ENCODE measurements at regions not wholly inside any gene's neighbourhood (a gene's known extent, or its start where the extent isn't known, plus 50 kb on each side); places are given as distances from the start of the nearest gene placed in this dataset.

DNA sequence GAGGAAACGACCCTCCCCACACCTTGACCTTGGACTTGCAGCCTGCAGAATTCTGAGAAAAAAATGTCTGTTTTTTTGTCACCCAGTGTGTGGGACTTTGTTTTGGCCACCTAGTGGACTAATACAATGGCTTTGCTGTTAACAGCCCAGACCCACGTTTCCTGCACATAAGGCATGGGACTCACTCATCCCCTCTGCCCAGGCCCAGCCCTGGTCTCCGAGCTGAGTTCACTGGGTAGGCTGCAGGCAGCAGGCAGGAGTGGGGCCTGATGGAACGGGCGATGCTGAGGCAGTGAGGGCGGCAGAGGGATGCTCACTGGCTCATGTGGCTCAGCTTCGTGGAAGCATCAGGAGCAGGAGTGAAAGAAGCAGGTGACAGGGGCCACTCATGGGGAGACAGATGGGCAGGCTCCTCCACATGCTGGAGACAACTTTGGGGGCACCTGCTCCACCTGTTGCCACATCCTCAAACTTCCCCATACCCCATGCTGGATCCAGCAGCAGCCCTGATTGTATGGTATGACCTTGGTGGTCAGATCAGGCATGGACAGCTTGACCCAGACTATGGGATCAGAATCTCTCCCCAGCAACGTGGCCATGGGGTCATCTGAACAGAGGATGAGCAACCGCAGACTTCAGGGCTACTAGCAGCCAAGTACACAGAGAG lies 65.8 kb upstream of the ANTXRL start:
- H3K27me3 ChIP-seq (ENCODE audit: control insufficient read depth in 2 of 2, insufficient read depth in 2 of 2, low read length in 2 of 2): no peaks in the 10 kb centered on the region; a peak in 1 of 5 replicates
- intact Hi-C loops (cut with micrococcal nuclease): no loop called here
- no peak overlapping the region for H3K27ac ChIP-seq (ENCODE audit: extremely low read depth, low read depth, low read length)
- H3K4me2 ChIP-seq (ENCODE audit: insufficient read depth, low read length): no peak overlapping the region
- no TSS peak for BruUV-seq (replicated peaks)
- ChIA-PET CTCF (ENCODE audit: low intra/inter-chr PET ratio) (no interaction called here), POLR2A (interaction anchor here (1.2 kb wide), 1 partner anchor 8 kb away, joined by 4 read pairs; no protein-coding TSS in a partner anchor)
- no peaks in the 10 kb centered on the region for H4K20me1 ChIP-seq (replicated peaks; ENCODE audit: control insufficient read depth, insufficient read depth, low read length)
- no peak overlapping the region for H3K9ac ChIP-seq (ENCODE audit: insufficient read depth in 1 of 2, low read depth in 2 of 2, low read length in 2 of 2)
- ATAC-seq (peak; percentile 48), FAIRE-seq (no peak), DNase-seq (ENCODE audit: extremely low read depth in 1 of 4, low spot score in 3 of 4) (peak in 3 of 4 experiments; percentile 18 to 38 (median 37))
- H3K4me1 ChIP-seq (replicated peaks in 1 of 2; ENCODE audit: control insufficient read depth in 2 of 2, insufficient read depth in 2 of 2, low read length in 2 of 2): peaks cover 24 to 30% of the 10 kb centered on the region in 2 experiments
- no peak overlapping the region for H3K4me3 ChIP-seq
- H3K79me2 ChIP-seq (ENCODE audit: control insufficient read depth, insufficient read depth, low read length): no peaks in the 10 kb centered on the region
- 18% methylated on average over 9 of the region's 9 CpGs for WGBS (ENCODE audit: insufficient coverage, low coverage, missing lambda C conversion rate)
- peaks cover 2% of the 10 kb centered on the region; the same call in 1 of the 2 replicates for H3K9me3 ChIP-seq (replicated peaks; ENCODE audit: control insufficient read depth, insufficient read depth, low read depth, low read length)
- peak overlapping the region; percentile 62 for H2AFZ ChIP-seq (ENCODE audit: low read depth, low read length)
- H3K36me3 ChIP-seq (ENCODE audit: control insufficient read depth, insufficient read depth, low read length): no peaks in the 10 kb centered on the region
- H3K9me1 ChIP-seq (ENCODE audit: control insufficient read depth, insufficient read depth, low read length): peaks cover 6% of the 10 kb centered on the region
- in situ Hi-C loops (cut with MboI): no loop called here
- TF ChIP-seq SAP30 (IDR thresholded peaks at IDR 0.05; ENCODE audit: borderline replicate concordance, insufficient read depth, low read depth, low read length, poor library complexity, severe bottlenecking) (no peak), FOXP1 (CRISPR knock-in tag; IDR thresholded peaks at IDR 0.05) (peak; percentile 35; the same call in 1 of the 2 replicates), ZNF699 (CRISPR knock-in tag; IDR thresholded peaks at IDR 0.05; ENCODE audit: insufficient replicate concordance) (no peak), NR2C1 (IDR thresholded peaks at IDR 0.05) (no peak), NR2C1 (tag; IDR thresholded peaks at IDR 0.05) (no peak), ZNF384 (IDR thresholded peaks at IDR 0.05; ENCODE audit: low read depth, low read length) (0 out of 2 replicates have a peak, but pooled peaks have one; percentile 58), BCL6 (CRISPR knock-in tag; IDR thresholded peaks at IDR 0.05) (no peak), ERF (CRISPR knock-in tag; IDR thresholded peaks at IDR 0.05) (no peak), CTCF (IDR thresholded peaks at IDR 0.05 in 2 of 3, conservative IDR thresholded peaks at IDR 0.05 in 1 of 3; ENCODE audit: insufficient read depth in 2 of 3, low read depth in 1 of 3, low read length in 3 of 3) (peak; percentile 17 to 56 (median 52); a peak in 4 of 6 replicates), ZKSCAN1 (IDR thresholded peaks at IDR 0.05; ENCODE audit: low read depth, low read length) (no peak), DDX20 (tag; IDR thresholded peaks at IDR 0.05; ENCODE audit: low read depth) (no peak), HBP1 (CRISPR knock-in tag; IDR thresholded peaks at IDR 0.05) (no peak), GABPB1 (CRISPR knock-in tag; IDR thresholded peaks at IDR 0.05) (no peak), SP1 (CRISPR knock-in tag; IDR thresholded peaks at IDR 0.05) (no peak)
- TF ChIP-seq, protein P1, sequence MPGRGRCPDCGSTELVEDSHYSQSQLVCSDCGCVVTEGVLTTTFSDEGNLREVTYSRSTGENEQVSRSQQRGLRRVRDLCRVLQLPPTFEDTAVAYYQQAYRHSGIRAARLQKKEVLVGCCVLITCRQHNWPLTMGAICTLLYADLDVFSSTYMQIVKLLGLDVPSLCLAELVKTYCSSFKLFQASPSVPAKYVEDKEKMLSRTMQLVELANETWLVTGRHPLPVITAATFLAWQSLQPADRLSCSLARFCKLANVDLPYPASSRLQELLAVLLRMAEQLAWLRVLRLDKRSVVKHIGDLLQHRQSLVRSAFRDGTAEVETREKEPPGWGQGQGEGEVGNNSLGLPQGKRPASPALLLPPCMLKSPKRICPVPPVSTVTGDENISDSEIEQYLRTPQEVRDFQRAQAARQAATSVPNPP (IDR thresholded peaks at IDR 0.05; ENCODE audit: borderline replicate concordance, insufficient read depth, insufficient read length): no peak
- TF ChIP-seq, protein P2, sequence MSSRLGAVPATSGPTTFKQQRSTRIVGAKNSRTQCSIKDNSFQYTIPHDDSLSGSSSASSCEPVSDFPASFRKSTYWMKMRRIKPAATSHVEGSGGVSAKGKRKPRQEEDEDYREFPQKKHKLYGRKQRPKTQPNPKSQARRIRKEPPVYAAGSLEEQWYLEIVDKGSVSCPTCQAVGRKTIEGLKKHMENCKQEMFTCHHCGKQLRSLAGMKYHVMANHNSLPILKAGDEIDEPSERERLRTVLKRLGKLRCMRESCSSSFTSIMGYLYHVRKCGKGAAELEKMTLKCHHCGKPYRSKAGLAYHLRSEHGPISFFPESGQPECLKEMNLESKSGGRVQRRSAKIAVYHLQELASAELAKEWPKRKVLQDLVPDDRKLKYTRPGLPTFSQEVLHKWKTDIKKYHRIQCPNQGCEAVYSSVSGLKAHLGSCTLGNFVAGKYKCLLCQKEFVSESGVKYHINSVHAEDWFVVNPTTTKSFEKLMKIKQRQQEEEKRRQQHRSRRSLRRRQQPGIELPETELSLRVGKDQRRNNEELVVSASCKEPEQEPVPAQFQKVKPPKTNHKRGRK (tag; IDR thresholded peaks at IDR 0.05): no peak

Measured in K562 (cell line).